Type B pancreatic cell (in vitro differentiated cells): ENCODE measurements at regions not wholly inside any gene's neighbourhood (a gene's known extent, or its start where the extent isn't known, plus 50 kb on each side); places are given as distances from the start of the nearest gene placed in this dataset.

ENCODE experiments used
- DNase-seq: peaks from one replicate; pipeline ENCODE4 v3.0.0; 2021; ENCODE audit warnings: mixed read lengths; ENCODE audit not compliant: unreplicated experiment; ENCODE audit errors: extremely low spot score
- H3K27ac Mint-ChIP-seq: 2 replicates; pipeline ENCODE4 v1.8.0; 2021; ENCODE audit warnings: mild to moderate bottlenecking, mixed read lengths
- H3K27me3 Mint-ChIP-seq: 2 replicates; pipeline ENCODE4 v1.8.0; 2021; ENCODE audit warnings: mixed read lengths
- H3K36me3 Mint-ChIP-seq: 2 replicates; pipeline ENCODE4 v1.8.0; 2021; ENCODE audit warnings: mixed read lengths
- H3K4me1 Mint-ChIP-seq: one replicate; pipeline ENCODE4 v1.8.0; 2021; ENCODE audit warnings: mixed read lengths; ENCODE audit not compliant: unreplicated experiment
- H3K4me3 Mint-ChIP-seq: 2 replicates; pipeline ENCODE4 v1.8.0; 2021; ENCODE audit warnings: mild to moderate bottlenecking, mixed read lengths
- H3K9me3 Mint-ChIP-seq: 2 replicates; pipeline ENCODE4 v1.8.0; 2021; ENCODE audit warnings: mixed read lengths
- CTCF ChIP-seq: fragments of 200-600 bp; sonication (generic); conservative IDR thresholded peaks from 2 replicates; pipeline ENCODE4 v1.5.0; 2021; ENCODE audit warnings: antibody characterized with exemption, mild to moderate bottlenecking

- Mint-ChIP-seq H3K4me1 (peaks cover 8% of the 10 kb centered on the region), H3K36me3 (no peaks in the 10 kb centered on the region)
Measured at GRCh38 chr13:85317781-85318180, 481.4 kb downstream of the SLITRK6 start.

GRCh38 chr13:85316506-85317025 lies 482.7 kb downstream of the SLITRK6 start:
- H3K4me1 Mint-ChIP-seq: peaks cover 8% of the 10 kb centered on the region

More at GRCh38 chr13:85317781-85318180, 481.4 kb downstream of the SLITRK6 start:
- no peak for TF ChIP-seq CTCF
- no peak overlapping the region for H3K4me3 Mint-ChIP-seq
- H3K27me3 Mint-ChIP-seq: no peaks in the 10 kb centered on the region
- H3K9me3 Mint-ChIP-seq: no peaks in the 10 kb centered on the region
- DNase-seq: no peak
- no peak overlapping the region for H3K27ac Mint-ChIP-seq

GRCh38 chr13:85314686-85315085 lies 484.5 kb downstream of the SLITRK6 start:
- Mint-ChIP-seq H3K4me3 (no peak overlapping the region), H3K9me3 (no peaks in the 10 kb centered on the region), H3K36me3 (no peaks in the 10 kb centered on the region), H3K27ac (no peak overlapping the region), H3K27me3 (no peaks in the 10 kb centered on the region), H3K4me1 (peaks cover 8% of the 10 kb centered on the region)
- TF ChIP-seq CTCF: no peak
- DNase-seq: no peak

More at GRCh38 chr13:85316506-85317025, 482.7 kb downstream of the SLITRK6 start:
- no peak for TF ChIP-seq CTCF
- no peak for DNase-seq
- no peaks in the 10 kb centered on the region for H3K27me3 Mint-ChIP-seq
- H3K4me3 Mint-ChIP-seq: no peak overlapping the region
- no peak overlapping the region for H3K27ac Mint-ChIP-seq
- H3K9me3 Mint-ChIP-seq: no peaks in the 10 kb centered on the region
- H3K36me3 Mint-ChIP-seq: no peaks in the 10 kb centered on the region

GRCh38 chr13:85313761-85314503 lies 485.3 kb downstream of the SLITRK6 start:
- no peaks in the 10 kb centered on the region for H3K27me3 Mint-ChIP-seq
- H3K9me3 Mint-ChIP-seq: no peaks in the 10 kb centered on the region
- H3K4me3 Mint-ChIP-seq: no peak overlapping the region
- DNase-seq: no peak
- H3K4me1 Mint-ChIP-seq: peaks cover 8% of the 10 kb centered on the region
- no peak overlapping the region for H3K27ac Mint-ChIP-seq
- H3K36me3 Mint-ChIP-seq: no peaks in the 10 kb centered on the region
- no peak for TF ChIP-seq CTCF

- H3K4me1 Mint-ChIP-seq: peaks cover 8% of the 10 kb centered on the region
- no peak overlapping the region for H3K27ac Mint-ChIP-seq
- no peaks in the 10 kb centered on the region for H3K27me3 Mint-ChIP-seq
- DNase-seq: no peak
- no peak for TF ChIP-seq CTCF
- no peaks in the 10 kb centered on the region for H3K36me3 Mint-ChIP-seq
- no peaks in the 10 kb centered on the region for H3K9me3 Mint-ChIP-seq
- H3K4me3 Mint-ChIP-seq: no peak overlapping the region
Measured at GRCh38 chr13:85312071-85312470, 487.1 kb downstream of the SLITRK6 start.
